GM12891 (cell line): ENCODE measurements at regions not wholly inside any gene's neighbourhood (a gene's known extent, or its start where the extent isn't known, plus 50 kb on each side); places are given as distances from the start of the nearest gene placed in this dataset.

Experiments
- PAX5 ChIP-seq: IDR thresholded peaks from 2 replicates; pipeline ENCODE4 v1.6.1; 2011; ENCODE audit warnings: low read length, moderate library complexity, mild to moderate bottlenecking; ENCODE audit not compliant: insufficient read depth, severe bottlenecking
- POLR2A ChIP-seq: IDR thresholded peaks from 2 replicates; pipeline ENCODE4 v1.6.1; 2011; ENCODE audit warnings: low read depth, low read length, control low read depth
- POLR2AphosphoS5 ChIP-seq: IDR thresholded peaks from 2 replicates; pipeline ENCODE4 v1.6.1; 2011; ENCODE audit warnings: low read depth, low read length, control low read depth
- POU2F2 ChIP-seq: IDR thresholded peaks from 2 replicates; pipeline ENCODE4 v1.6.1; 2011; ENCODE audit warnings: low read depth, mild to moderate bottlenecking, control low read depth, low read length, moderate library complexity
- SPI1 ChIP-seq: IDR thresholded peaks from 2 replicates; pipeline ENCODE4 v1.6.1; 2011; ENCODE audit warnings: low read depth, low read length, control low read depth
- TAF1 ChIP-seq: IDR thresholded peaks from 2 replicates; pipeline ENCODE4 v1.6.1; 2011; ENCODE audit warnings: low read depth, low read length, control low read depth

- TF ChIP-seq POLR2A (no peak), POLR2AphosphoS5 (no peak), POU2F2 (no peak), TAF1 (no peak), PAX5 (no peak), SPI1 (no peak)
Measured at GRCh38 chr9:6106711-6107339, 91.4 kb upstream of the RANBP6 start.
